ENCODE measurements at regions not wholly inside any gene's neighbourhood (a gene's known extent, or its start where the extent isn't known, plus 50 kb on each side); places are given as distances from the start of the nearest gene placed in this dataset.

- no peak for DNase-seq (ENCODE audit: low read depth in 4 of 6, low spot score in 6 of 6)
- WGBS (ENCODE audit: insufficient coverage): no CpG with 5 or more reads among the region's 2 CpGs
- H3K36me3 ChIP-seq (ENCODE audit: control insufficient read depth, insufficient read depth, low read length): no peaks in the 10 kb centered on the region
- no peak overlapping the region for H3K4me3 ChIP-seq (ENCODE audit: low read depth, low read length)
- no peaks in the 10 kb centered on the region for H3K9me3 ChIP-seq (ENCODE audit: control insufficient read depth, insufficient read depth, low read length)
- no peaks in the 10 kb centered on the region for H3K27me3 ChIP-seq (ENCODE audit: control insufficient read depth, insufficient read depth, low read length)
- H3K27ac ChIP-seq (ENCODE audit: low read depth, low read length): no peak overlapping the region
- H3K4me1 ChIP-seq (ENCODE audit: control insufficient read depth, insufficient read depth, low read length): no peaks in the 10 kb centered on the region
Observed at GRCh38 chr11:107276077-107276476, 181.5 kb downstream of the CWF19L2 start.

- 85% methylated on average over 1 of the region's 1 CpG for WGBS (ENCODE audit: insufficient coverage)
- Histone ChIP-seq H3K36me3 (ENCODE audit: control insufficient read depth, insufficient read depth, low read length) (no peaks in the 10 kb centered on the region), H3K27ac (ENCODE audit: low read depth, low read length) (no peak overlapping the region), H3K27me3 (ENCODE audit: control insufficient read depth, insufficient read depth, low read length) (no peaks in the 10 kb centered on the region), H3K4me3 (ENCODE audit: low read depth, low read length) (no peak overlapping the region), H3K9me3 (ENCODE audit: control insufficient read depth, insufficient read depth, low read length) (no peaks in the 10 kb centered on the region), H3K4me1 (ENCODE audit: control insufficient read depth, insufficient read depth, low read length) (no peaks in the 10 kb centered on the region)
- DNase-seq (ENCODE audit: low read depth in 4 of 6, low spot score in 6 of 6): no peak
Observed at GRCh38 chr11:107275632-107276031, 182.0 kb downstream of the CWF19L2 start.

- H3K4me1 ChIP-seq (ENCODE audit: control insufficient read depth, insufficient read depth, low read length): no peaks in the 10 kb centered on the region
Observed at GRCh38 chr11:107274138-107274537, 183.5 kb downstream of the CWF19L2 start.

GRCh38 chr11:107272561-107272960 lies 185.1 kb downstream of the CWF19L2 start:
- no peak for DNase-seq (ENCODE audit: low read depth in 4 of 6, low spot score in 6 of 6)
- Histone ChIP-seq H3K27me3 (ENCODE audit: control insufficient read depth, insufficient read depth, low read length) (no peaks in the 10 kb centered on the region), H3K36me3 (ENCODE audit: control insufficient read depth, insufficient read depth, low read length) (no peaks in the 10 kb centered on the region), H3K4me3 (ENCODE audit: low read depth, low read length) (no peak overlapping the region), H3K4me1 (ENCODE audit: control insufficient read depth, insufficient read depth, low read length) (peaks cover 3% of the 10 kb centered on the region), H3K9me3 (ENCODE audit: control insufficient read depth, insufficient read depth, low read length) (no peaks in the 10 kb centered on the region), H3K27ac (ENCODE audit: low read depth, low read length) (no peak overlapping the region)
- WGBS (ENCODE audit: insufficient coverage): no CpG with 5 or more reads among the region's 5 CpGs

More at GRCh38 chr11:107274138-107274537, 183.5 kb downstream of the CWF19L2 start:
- Histone ChIP-seq H3K27me3 (ENCODE audit: control insufficient read depth, insufficient read depth, low read length) (no peaks in the 10 kb centered on the region), H3K36me3 (ENCODE audit: control insufficient read depth, insufficient read depth, low read length) (no peaks in the 10 kb centered on the region), H3K4me3 (ENCODE audit: low read depth, low read length) (no peak overlapping the region), H3K27ac (ENCODE audit: low read depth, low read length) (no peak overlapping the region), H3K9me3 (ENCODE audit: control insufficient read depth, insufficient read depth, low read length) (no peaks in the 10 kb centered on the region)
- WGBS (ENCODE audit: insufficient coverage): 93% methylated on average over 3 of the region's 4 CpGs
- no peak for DNase-seq (ENCODE audit: low read depth in 4 of 6, low spot score in 6 of 6)

GRCh38 chr11:107271425-107271824 lies 186.2 kb downstream of the CWF19L2 start:
- DNase-seq (ENCODE audit: low read depth in 4 of 6, low spot score in 6 of 6): no peak

GRCh38 chr11:107268977-107269376 lies 188.6 kb downstream of the CWF19L2 start:
- DNase-seq (ENCODE audit: low read depth in 4 of 6, low spot score in 6 of 6): peak in 4 of 6 donors; percentile 17 to 80 (median 54)
- H3K27ac ChIP-seq (ENCODE audit: low read depth, low read length): no peak overlapping the region
- H3K36me3 ChIP-seq (ENCODE audit: control insufficient read depth, insufficient read depth, low read length): no peaks in the 10 kb centered on the region
- H3K27me3 ChIP-seq (ENCODE audit: control insufficient read depth, insufficient read depth, low read length): no peaks in the 10 kb centered on the region
- no peaks in the 10 kb centered on the region for H3K9me3 ChIP-seq (ENCODE audit: control insufficient read depth, insufficient read depth, low read length)
- H3K4me1 ChIP-seq (ENCODE audit: control insufficient read depth, insufficient read depth, low read length): peaks cover 3% of the 10 kb centered on the region
- WGBS (ENCODE audit: insufficient coverage): 22% methylated on average over 1 of the region's 3 CpGs
- H3K4me3 ChIP-seq (ENCODE audit: low read depth, low read length): no peak overlapping the region

More at GRCh38 chr11:107271425-107271824, 186.2 kb downstream of the CWF19L2 start:
- no peaks in the 10 kb centered on the region for H3K27me3 ChIP-seq (ENCODE audit: control insufficient read depth, insufficient read depth, low read length)
- H3K36me3 ChIP-seq (ENCODE audit: control insufficient read depth, insufficient read depth, low read length): no peaks in the 10 kb centered on the region
- H3K4me3 ChIP-seq (ENCODE audit: low read depth, low read length): no peak overlapping the region
- H3K9me3 ChIP-seq (ENCODE audit: control insufficient read depth, insufficient read depth, low read length): no peaks in the 10 kb centered on the region
- H3K27ac ChIP-seq (ENCODE audit: low read depth, low read length): no peak overlapping the region
- H3K4me1 ChIP-seq (ENCODE audit: control insufficient read depth, insufficient read depth, low read length): peaks cover 3% of the 10 kb centered on the region
- WGBS (ENCODE audit: insufficient coverage): no CpG with 5 or more reads among the region's 7 CpGs

- H3K36me3 ChIP-seq (ENCODE audit: control insufficient read depth, insufficient read depth, low read length): no peaks in the 10 kb centered on the region
- 89% methylated on average over 2 of the region's 3 CpGs for WGBS (ENCODE audit: insufficient coverage)
- no peaks in the 10 kb centered on the region for H3K27me3 ChIP-seq (ENCODE audit: control insufficient read depth, insufficient read depth, low read length)
- H3K4me3 ChIP-seq (ENCODE audit: low read depth, low read length): no peak overlapping the region
- no peak overlapping the region for H3K27ac ChIP-seq (ENCODE audit: low read depth, low read length)
- DNase-seq (ENCODE audit: low read depth in 4 of 6, low spot score in 6 of 6): peak in 1 of 6 donors; percentile 70
- no peaks in the 10 kb centered on the region for H3K9me3 ChIP-seq (ENCODE audit: control insufficient read depth, insufficient read depth, low read length)
- peaks cover 3% of the 10 kb centered on the region for H3K4me1 ChIP-seq (ENCODE audit: control insufficient read depth, insufficient read depth, low read length)
Observed at GRCh38 chr11:107266455-107266854, 191.2 kb downstream of the CWF19L2 start.

GRCh38 chr11:107265591-107266121 lies 192.0 kb downstream of the CWF19L2 start:
- DNase-seq (ENCODE audit: low read depth in 4 of 6, low spot score in 6 of 6): peak in 1 of 6 donors; percentile 33
- H3K27me3 ChIP-seq (ENCODE audit: control insufficient read depth, insufficient read depth, low read length): no peaks in the 10 kb centered on the region
- H3K4me1 ChIP-seq (ENCODE audit: control insufficient read depth, insufficient read depth, low read length): peaks cover 3% of the 10 kb centered on the region
- WGBS (ENCODE audit: insufficient coverage): no CpG with 5 or more reads among the region's 1 CpG
- no peak overlapping the region for H3K4me3 ChIP-seq (ENCODE audit: low read depth, low read length)
- no peak overlapping the region for H3K27ac ChIP-seq (ENCODE audit: low read depth, low read length)
- no peaks in the 10 kb centered on the region for H3K36me3 ChIP-seq (ENCODE audit: control insufficient read depth, insufficient read depth, low read length)
- H3K9me3 ChIP-seq (ENCODE audit: control insufficient read depth, insufficient read depth, low read length): no peaks in the 10 kb centered on the region

GRCh38 chr11:107263844-107264563 lies 193.6 kb downstream of the CWF19L2 start:
- H3K4me1 ChIP-seq (ENCODE audit: control insufficient read depth, insufficient read depth, low read length): peaks cover 3% of the 10 kb centered on the region
- no peak overlapping the region for H3K27ac ChIP-seq (ENCODE audit: low read depth, low read length)

GRCh38 chr11:107259811-107260221 lies 197.8 kb downstream of the CWF19L2 start:
- no peaks in the 10 kb centered on the region for H3K9me3 ChIP-seq (ENCODE audit: control insufficient read depth, insufficient read depth, low read length)
- H3K4me3 ChIP-seq (ENCODE audit: low read depth, low read length): no peak overlapping the region
- H3K27ac ChIP-seq (ENCODE audit: low read depth, low read length): no peak overlapping the region
- no peaks in the 10 kb centered on the region for H3K27me3 ChIP-seq (ENCODE audit: control insufficient read depth, insufficient read depth, low read length)
- no peaks in the 10 kb centered on the region for H3K36me3 ChIP-seq (ENCODE audit: control insufficient read depth, insufficient read depth, low read length)
- peak; percentile 38 to 87 (median 60) for DNase-seq (ENCODE audit: low read depth in 4 of 6, low spot score in 6 of 6)
- no peaks in the 10 kb centered on the region for H3K4me1 ChIP-seq (ENCODE audit: control insufficient read depth, insufficient read depth, low read length)
- 28% methylated on average over 7 of the region's 7 CpGs for WGBS (ENCODE audit: insufficient coverage)

More at GRCh38 chr11:107263844-107264563, 193.6 kb downstream of the CWF19L2 start:
- WGBS (ENCODE audit: insufficient coverage): 100% methylated on average over 1 of the region's 2 CpGs
- no peak for DNase-seq (ENCODE audit: low read depth in 4 of 6, low spot score in 6 of 6)
- Histone ChIP-seq H3K4me3 (ENCODE audit: low read depth, low read length) (no peak overlapping the region), H3K9me3 (ENCODE audit: control insufficient read depth, insufficient read depth, low read length) (no peaks in the 10 kb centered on the region), H3K27me3 (ENCODE audit: control insufficient read depth, insufficient read depth, low read length) (no peaks in the 10 kb centered on the region), H3K36me3 (ENCODE audit: control insufficient read depth, insufficient read depth, low read length) (no peaks in the 10 kb centered on the region)

Data from spinal cord (tissue), 9 donors.